Right atrium auricular region (tissue), 2 donors: ENCODE measurements at regions not wholly inside any gene's neighbourhood (a gene's known extent, or its start where the extent isn't known, plus 50 kb on each side); places are given as distances from the start of the nearest gene placed in this dataset.
"Not testable (repeated sequence)": the region's sequence is repeated elsewhere in the genome, so short reads cannot be mapped to it uniquely, and the experiment has no call there.

Experiments used
- DNase-seq: peaks from one replicate; pipeline ENCODE4 v3.0.0-alpha.2; 2019; ENCODE audit warnings: low spot score
- H3K27ac ChIP-seq, 2 donors: fragments of 200-600 bp; sonication (generic); 1 replicate in 1 of 2; 2 replicates in 1 of 2; pipeline ENCODE4 v1.5.1; 2016 to 2019
- H3K27me3 ChIP-seq, 2 donors: fragments of 200-600 bp; sonication (generic); one replicate each; pipeline versions ENCODE4 v1.5.1 to v1.6.0; 2017 to 2019
- H3K36me3 ChIP-seq: fragments of 200-600 bp; sonication (generic); one replicate; pipeline ENCODE4 v1.5.1; 2016
- H3K4me1 ChIP-seq, 2 donors: fragments of 200-600 bp; sonication (generic); one replicate each; pipeline versions ENCODE4 v1.5.1 to v1.6.0; 2017 to 2019
- H3K4me3 ChIP-seq, 2 donors: fragments of 200-600 bp; sonication (generic); 1 replicate in 1 of 2; 2 replicates in 1 of 2; pipeline ENCODE4 v1.5.1; 2017 to 2019; ENCODE audit warnings: mild to moderate bottlenecking in 1 of 2, moderate library complexity in 1 of 2
- H3K9me3 ChIP-seq, 2 donors: fragments of 200-600 bp; sonication (generic); one replicate each; pipeline ENCODE4 v1.5.1; 2019
- TF ChIP-seq, protein P1 (sequence below), 2 donors: fragments of 200-600 bp; sonication (generic); IDR thresholded peaks; one replicate each; pipeline ENCODE4 v1.5.1; 2019; ENCODE audit warnings: antibody characterized with exemption in 2 of 2

DNA sequence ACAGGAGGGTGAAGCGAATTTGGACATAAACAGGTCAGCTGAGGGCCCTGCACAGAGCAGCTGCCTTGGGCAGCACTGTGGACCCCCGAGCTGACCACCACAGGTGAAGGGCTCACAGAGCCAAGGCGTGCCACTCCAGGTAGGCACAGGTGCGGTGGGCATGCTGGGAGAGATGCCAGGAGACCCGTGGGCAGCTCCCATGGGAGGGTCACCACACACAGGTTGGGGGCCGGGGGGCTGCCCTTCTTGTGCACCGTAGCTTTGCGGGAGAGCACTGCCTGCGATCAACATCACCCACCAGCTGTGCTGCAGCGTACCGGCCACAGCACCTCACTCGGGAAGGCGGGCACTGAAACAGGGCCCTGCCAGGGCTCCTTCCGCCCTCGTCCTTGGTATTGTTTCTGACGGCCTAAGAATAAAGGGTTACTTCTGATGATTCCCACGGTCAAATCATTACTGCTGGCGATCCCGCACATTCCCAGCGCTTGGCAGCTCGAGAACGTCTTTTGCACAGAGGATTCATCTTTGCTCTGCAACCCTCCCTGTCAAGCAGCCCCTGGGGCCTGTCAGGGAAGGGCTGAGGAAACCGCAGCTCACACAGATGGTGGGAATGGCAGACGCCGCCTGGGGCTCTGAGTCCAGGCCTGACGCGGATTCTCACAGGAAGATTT is 181.7 kb downstream of the BANP start:
- Histone ChIP-seq H3K4me3 (no peak overlapping the region), H3K27ac (no peak overlapping the region), H3K36me3 (no peaks in the 10 kb centered on the region), H3K27me3 (no peaks in the 10 kb centered on the region), H3K9me3 (no peaks in the 10 kb centered on the region), H3K4me1 (no peaks in the 10 kb centered on the region)
- TF ChIP-seq, protein P1, sequence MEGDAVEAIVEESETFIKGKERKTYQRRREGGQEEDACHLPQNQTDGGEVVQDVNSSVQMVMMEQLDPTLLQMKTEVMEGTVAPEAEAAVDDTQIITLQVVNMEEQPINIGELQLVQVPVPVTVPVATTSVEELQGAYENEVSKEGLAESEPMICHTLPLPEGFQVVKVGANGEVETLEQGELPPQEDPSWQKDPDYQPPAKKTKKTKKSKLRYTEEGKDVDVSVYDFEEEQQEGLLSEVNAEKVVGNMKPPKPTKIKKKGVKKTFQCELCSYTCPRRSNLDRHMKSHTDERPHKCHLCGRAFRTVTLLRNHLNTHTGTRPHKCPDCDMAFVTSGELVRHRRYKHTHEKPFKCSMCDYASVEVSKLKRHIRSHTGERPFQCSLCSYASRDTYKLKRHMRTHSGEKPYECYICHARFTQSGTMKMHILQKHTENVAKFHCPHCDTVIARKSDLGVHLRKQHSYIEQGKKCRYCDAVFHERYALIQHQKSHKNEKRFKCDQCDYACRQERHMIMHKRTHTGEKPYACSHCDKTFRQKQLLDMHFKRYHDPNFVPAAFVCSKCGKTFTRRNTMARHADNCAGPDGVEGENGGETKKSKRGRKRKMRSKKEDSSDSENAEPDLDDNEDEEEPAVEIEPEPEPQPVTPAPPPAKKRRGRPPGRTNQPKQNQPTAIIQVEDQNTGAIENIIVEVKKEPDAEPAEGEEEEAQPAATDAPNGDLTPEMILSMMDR (IDR thresholded peaks at IDR 0.05) = no peak
- no peak for DNase-seq

DNA sequence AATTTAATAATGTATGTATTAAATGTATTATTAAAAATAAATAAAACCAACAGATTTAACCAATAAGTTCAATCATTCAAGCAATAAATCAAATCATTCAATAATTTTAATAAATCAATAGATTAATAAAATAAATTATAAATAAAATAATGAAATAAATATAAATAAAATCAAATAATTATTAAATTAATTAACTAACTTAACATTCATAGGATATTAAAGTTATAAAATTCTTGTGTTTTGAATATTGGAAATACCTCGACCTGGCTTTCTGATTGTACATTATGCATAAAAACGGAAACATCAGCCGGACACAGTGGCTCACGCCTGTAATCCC is 182.2 kb downstream of the BANP start:
- Histone ChIP-seq H3K27me3 (no peaks in the 10 kb centered on the region), H3K36me3 (no peaks in the 10 kb centered on the region), H3K9me3 (peaks cover 0 to under 1% of the 10 kb centered on the region in 2 donors), H3K4me1 (no peaks in the 10 kb centered on the region), H3K4me3 (no peak overlapping the region), H3K27ac (no peak overlapping the region)
- no peak for DNase-seq
- TF ChIP-seq, protein P1 (IDR thresholded peaks at IDR 0.05) = no peak

DNA sequence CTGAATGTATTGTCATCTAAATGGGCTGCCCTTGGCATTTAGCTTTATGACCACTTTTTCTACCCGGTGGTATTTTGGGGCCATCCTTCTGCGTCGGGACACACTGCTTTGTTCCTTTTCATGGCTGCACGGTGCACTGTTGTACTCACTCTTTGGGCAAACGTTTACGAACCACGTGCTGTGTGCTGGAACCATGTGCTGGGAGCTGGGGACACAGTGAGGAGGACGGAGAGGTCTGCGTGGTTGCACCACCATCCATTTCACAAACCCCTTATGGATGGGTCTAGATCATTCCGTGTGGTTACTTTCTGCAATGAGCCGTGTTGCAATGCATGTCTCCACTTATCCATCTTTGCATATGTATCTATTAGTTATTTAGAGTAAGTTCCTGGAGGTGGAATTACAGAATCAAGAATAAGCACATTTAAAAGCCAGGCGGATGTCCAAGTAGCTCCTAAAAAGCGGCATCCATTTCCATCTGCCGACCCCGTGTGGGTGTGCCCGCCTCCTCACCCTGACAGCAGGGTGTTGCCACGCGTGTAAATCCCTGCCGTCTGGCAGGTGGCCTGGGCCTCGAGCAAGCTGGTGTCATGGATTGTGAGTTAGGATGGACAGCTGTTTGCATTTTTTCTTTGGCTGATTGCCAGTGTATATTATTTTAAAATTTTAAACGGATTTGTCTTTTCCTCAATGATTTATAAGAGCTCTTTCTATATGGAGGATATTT is 183.1 kb downstream of the BANP start:
- not testable (repeated sequence) for H3K27ac ChIP-seq, H3K4me1 ChIP-seq, H3K27me3 ChIP-seq, DNase-seq, H3K9me3 ChIP-seq, H3K36me3 ChIP-seq, H3K4me3 ChIP-seq

DNA sequence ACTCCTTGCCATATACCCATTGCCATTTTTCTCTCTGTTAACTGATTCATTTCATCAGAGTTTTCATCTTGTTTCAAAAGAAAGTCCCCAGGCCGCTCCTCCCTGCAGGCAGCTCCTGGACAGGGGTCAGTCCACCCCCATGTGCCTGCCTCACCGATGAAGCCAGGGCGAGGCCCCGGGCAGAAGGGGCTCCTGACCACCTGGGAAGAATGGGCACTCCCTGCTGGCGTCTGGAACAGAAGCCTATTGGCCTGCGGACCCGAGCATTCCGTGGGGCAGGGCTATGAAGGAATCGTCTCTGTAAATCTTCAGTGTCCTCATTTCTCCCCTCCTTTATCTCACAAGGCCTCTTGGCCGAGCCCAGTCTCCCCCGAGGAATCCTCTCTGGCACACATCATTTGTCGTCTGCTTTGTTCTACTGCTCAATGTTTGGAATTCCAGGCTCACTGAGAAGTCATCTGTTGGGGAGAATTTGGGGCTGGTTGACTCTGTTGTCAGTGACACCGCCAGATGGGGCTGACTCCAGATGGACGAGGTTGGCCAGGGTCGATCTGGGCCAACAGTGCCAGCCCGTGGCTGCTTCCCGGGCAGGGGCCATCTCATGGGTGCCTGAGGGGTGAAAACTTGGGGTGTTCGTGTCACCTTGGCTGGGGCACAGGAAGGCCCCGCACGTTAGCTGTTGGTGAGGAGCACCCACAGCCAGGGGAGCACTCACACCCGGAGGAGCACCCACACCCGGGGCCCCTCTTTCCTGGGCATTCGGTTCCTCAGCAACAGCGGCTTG is 183.9 kb downstream of the BANP start:
- not testable (repeated sequence) for H3K36me3 ChIP-seq, H3K4me3 ChIP-seq, H3K4me1 ChIP-seq, H3K27ac ChIP-seq, H3K27me3 ChIP-seq, DNase-seq, H3K9me3 ChIP-seq

DNA sequence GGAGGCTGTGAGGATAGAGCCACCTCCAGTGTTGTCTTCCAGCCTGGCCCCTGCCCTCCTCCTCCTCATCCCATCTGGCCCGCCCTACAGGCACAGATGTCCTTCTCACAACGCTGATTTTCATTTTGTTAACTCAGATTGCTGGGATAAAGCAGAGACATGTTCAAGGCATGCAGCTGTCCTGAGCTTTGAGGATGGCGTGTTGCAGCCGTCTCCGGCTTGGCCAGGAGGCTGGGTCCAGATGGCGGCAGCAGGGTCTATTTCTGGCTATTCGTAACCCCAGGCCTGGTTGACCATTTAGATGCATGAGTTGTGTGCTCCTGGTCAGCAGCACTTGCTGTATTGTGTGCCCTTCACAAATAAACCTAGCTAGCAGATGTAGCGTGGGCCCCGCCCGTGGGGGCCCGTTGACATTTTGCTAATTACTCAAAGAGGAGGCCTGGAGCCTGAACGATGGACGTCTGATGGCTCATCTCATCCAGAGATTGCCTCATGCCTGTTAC is 185.0 kb downstream of the BANP start:
- DNase-seq, H3K27ac ChIP-seq, H3K36me3 ChIP-seq, H3K9me3 ChIP-seq, H3K4me3 ChIP-seq, H3K27me3 ChIP-seq, H3K4me1 ChIP-seq: not testable (repeated sequence)

DNA sequence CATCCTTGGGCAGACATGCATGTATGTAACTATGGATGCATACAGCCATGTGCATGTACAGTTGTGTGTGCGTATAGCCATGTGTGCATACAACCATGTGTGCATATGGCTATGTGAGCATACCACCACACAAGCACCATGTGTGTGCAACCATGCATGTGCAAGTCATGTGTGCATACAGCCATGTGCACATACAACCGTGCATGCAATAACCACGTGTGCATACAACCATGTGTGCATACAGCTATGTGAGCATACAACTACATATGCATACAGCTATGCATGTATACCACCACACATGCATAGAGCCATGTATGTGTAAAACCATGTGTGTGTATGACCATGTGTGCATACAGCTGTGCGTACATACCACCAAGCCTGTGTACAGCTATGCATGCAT is 185.7 kb downstream of the BANP start:
- not testable (repeated sequence) for H3K4me1 ChIP-seq, H3K36me3 ChIP-seq, H3K27me3 ChIP-seq, DNase-seq, H3K27ac ChIP-seq, H3K9me3 ChIP-seq, H3K4me3 ChIP-seq

DNA sequence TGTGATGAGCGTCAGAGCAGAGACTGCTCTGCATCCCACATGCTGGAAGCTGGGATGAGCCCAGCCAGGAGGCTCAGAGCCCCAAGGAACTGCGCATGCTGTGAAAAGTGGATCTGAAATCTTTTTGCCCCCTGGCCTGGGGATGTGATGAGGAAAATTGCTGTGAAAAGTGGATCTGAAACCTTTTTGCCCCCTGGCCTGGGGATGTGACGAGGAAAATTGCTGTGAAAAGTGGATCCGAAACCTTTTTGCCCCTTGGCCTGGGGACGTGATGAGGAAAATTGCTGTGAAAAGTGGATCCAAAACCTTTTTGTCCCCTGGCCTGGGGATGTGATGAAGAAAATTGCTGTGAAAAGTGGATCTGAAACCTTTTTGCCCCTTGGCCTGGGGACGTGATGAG is 187.9 kb downstream of the BANP start:
- DNase-seq, H3K36me3 ChIP-seq, H3K4me3 ChIP-seq, H3K4me1 ChIP-seq, H3K27ac ChIP-seq, H3K27me3 ChIP-seq, H3K9me3 ChIP-seq: not testable (repeated sequence)

DNA sequence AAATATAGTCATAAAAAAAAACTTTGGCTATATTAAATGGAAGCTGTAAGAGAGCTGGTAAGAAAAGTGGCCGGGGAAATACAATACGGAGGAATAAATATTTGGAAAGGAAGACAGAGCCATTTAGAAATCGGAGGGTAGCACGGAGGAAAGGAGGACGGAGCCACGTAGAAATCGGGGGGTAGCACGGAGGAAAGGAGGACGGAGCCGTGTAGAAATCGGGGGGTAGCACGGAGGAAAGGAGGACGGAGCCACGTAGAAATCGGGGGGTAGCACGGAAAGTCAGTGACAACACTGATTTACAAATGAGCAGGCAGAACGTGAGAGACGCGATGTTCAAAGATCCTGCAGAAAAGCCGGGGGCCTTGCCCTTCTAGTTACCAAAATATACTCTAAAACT is 189.0 kb downstream of the BANP start:
- not testable (repeated sequence) for H3K36me3 ChIP-seq, H3K27ac ChIP-seq, DNase-seq, H3K4me1 ChIP-seq, H3K27me3 ChIP-seq, H3K4me3 ChIP-seq, H3K9me3 ChIP-seq
